SK-N-SH (cell line): ENCODE measurements at regions not wholly inside any gene's neighbourhood (a gene's known extent, or its start where the extent isn't known, plus 50 kb on each side); places are given as distances from the start of the nearest gene placed in this dataset.

Experiments used
- CTCF ChIA-PET: fragments of 300-600, 350-600 bp; formaldehyde crosslinking; extraction: SDS; loops from one replicate; lab custom pipeline; 2021; lab: Yijun Ruan, JAX
- POLR2A ChIA-PET: fragments of 350-600 bp; sonication (Branson Sonifier 250); formaldehyde crosslinking; extraction: SDS; loops from one replicate; lab custom pipeline; 2020; ENCODE audit warnings: antibody characterized with exemption, inconsistent platforms; lab: Yijun Ruan, JAX
- DNase-seq: peaks from one replicate; pipeline ENCODE4 v3.0.0; 2012
- H2AFZ ChIP-seq: fragments of 200-600 bp; sonication (generic); 2 replicates; pipeline ENCODE4 v1.8.1; 2016; ENCODE audit warnings: antibody characterized with exemption, mild to moderate bottlenecking, low read depth
- H3F3A ChIP-seq: fragments of 200-600 bp; sonication (generic); replicated peaks from 2 replicates; pipeline ENCODE3; 2016; ENCODE audit warnings: antibody characterized with exemption, mild to moderate bottlenecking; ENCODE audit not compliant: insufficient read depth
- H3K27ac ChIP-seq, 2 experiments: fragments of 200-500 bp in 1 of 2; fragments of 200-600 bp in 1 of 2; sonication (Bioruptor generic) in 1 of 2; sonication (generic), shearing (Covaris generic) in 1 of 2; 2 replicates each; pipeline versions ENCODE4 v1.5.1 to v1.6.1; 2014 to 2016; ENCODE audit warnings: low read depth in 2 of 2, inconsistent platforms in 1 of 2, low read length in 1 of 2, mild to moderate bottlenecking in 1 of 2, mixed read lengths in 1 of 2
- H3K27me3 ChIP-seq: fragments of 200-600 bp; sonication (generic), shearing (Covaris generic); 2 replicates; pipeline ENCODE4 v1.6.1; 2016; ENCODE audit warnings: mixed run types; ENCODE audit not compliant: insufficient read depth
- H3K36me3 ChIP-seq, 2 experiments: fragments of 200-500 bp in 1 of 2; fragments of 200-600 bp in 1 of 2; sonication (Bioruptor generic) in 1 of 2; sonication (generic) in 1 of 2; replicated peaks in 1 of 2; 2 replicates each; pipeline versions ENCODE3 to v1.5.1; 2014 to 2016; ENCODE audit warnings: low read length in 1 of 2, mild to moderate bottlenecking in 1 of 2; ENCODE audit not compliant: insufficient read depth in 2 of 2, control insufficient read depth in 1 of 2
- H3K4me1 ChIP-seq, 2 experiments: fragments of 200-500 bp in 1 of 2; fragments of 200-600 bp in 1 of 2; sonication (Bioruptor generic) in 1 of 2; sonication (generic), shearing (Covaris generic) in 1 of 2; 2 replicates each; pipeline versions ENCODE4 v1.5.1 to v1.6.1; 2014 to 2016; ENCODE audit warnings: low read depth in 1 of 2, low read length in 1 of 2, mixed run types in 1 of 2; ENCODE audit not compliant: insufficient read depth in 2 of 2, control insufficient read depth in 1 of 2
- H3K4me2 ChIP-seq: fragments of 200-600 bp; sonication (generic), shearing (Covaris generic); 2 replicates; pipeline ENCODE4 v1.6.1; 2017; ENCODE audit warnings: mixed run types
- H3K4me3 ChIP-seq, 2 experiments: fragments of 200-500 bp in 1 of 2; fragments of 200-600 bp in 1 of 2; sonication (Bioruptor generic) in 1 of 2; sonication (generic), shearing (Covaris generic) in 1 of 2; 2 replicates each; pipeline versions ENCODE4 v1.5.1 to v1.8.1; 2014 to 2016; ENCODE audit warnings: low read depth in 2 of 2, inconsistent platforms in 1 of 2, low read length in 1 of 2, mild to moderate bottlenecking in 1 of 2, mixed read lengths in 1 of 2, moderate library complexity in 1 of 2
- H3K79me2 ChIP-seq: fragments of 200-600 bp; sonication (generic); 2 replicates; pipeline ENCODE4 v1.8.1; 2017; ENCODE audit warnings: mild to moderate bottlenecking; ENCODE audit not compliant: insufficient read depth
- H3K9ac ChIP-seq: fragments of 200-600 bp; sonication (generic); 2 replicates; pipeline ENCODE4 v1.6.1; 2017; ENCODE audit warnings: mixed run types
- H3K9me2 ChIP-seq: fragments of 200-600 bp; sonication (generic); 2 replicates; pipeline ENCODE4 v1.6.1; 2017; ENCODE audit warnings: mixed run types
- H3K9me3 ChIP-seq: fragments of 200-600 bp; sonication (generic); 2 replicates; pipeline ENCODE4 v1.6.1; 2017; ENCODE audit warnings: mixed run types, mild to moderate bottlenecking, moderate library complexity
- H4K20me1 ChIP-seq: fragments of 200-600 bp; sonication (generic); 2 replicates; pipeline ENCODE4 v1.6.1; 2017; ENCODE audit warnings: mild to moderate bottlenecking, mixed run types; ENCODE audit not compliant: insufficient read depth
- CHD2 ChIP-seq: fragments of 150-350 bp; IDR thresholded peaks from 2 replicates; pipeline ENCODE4 v1.6.1; 2018; ENCODE audit warnings: low read length; ENCODE audit not compliant: partially characterized antibody
- FOSL2 ChIP-seq: IDR thresholded peaks from 2 replicates; pipeline ENCODE4 v1.4.0; 2012; ENCODE audit warnings: low read depth, mild to moderate bottlenecking, moderate library complexity, borderline replicate concordance
- FOXM1 ChIP-seq: IDR thresholded peaks from 2 replicates; pipeline ENCODE4 v1.4.0; 2012; ENCODE audit warnings: low read depth, mild to moderate bottlenecking
- JUND ChIP-seq: IDR thresholded peaks from 2 replicates; pipeline ENCODE4 v1.4.0; 2012
- MEF2A ChIP-seq: IDR thresholded peaks from 2 replicates; pipeline ENCODE4 v1.4.0; 2012; ENCODE audit warnings: low read depth, borderline replicate concordance
- NRF1 ChIP-seq: IDR thresholded peaks from 2 replicates; pipeline ENCODE4 v1.6.1; 2012; ENCODE audit warnings: low read depth, mild to moderate bottlenecking, low read length
- POLR2AphosphoS5 ChIP-seq: IDR thresholded peaks from 2 replicates; pipeline ENCODE4 v1.6.1; 2012; ENCODE audit warnings: low read depth, low read length
- RCOR1 ChIP-seq: fragments of 150-350 bp; IDR thresholded peaks from 2 replicates; pipeline ENCODE4 v1.6.1; 2017; ENCODE audit warnings: antibody characterized with exemption, low read length
- RFX5 ChIP-seq: IDR thresholded peaks from 2 replicates; pipeline ENCODE4 v1.6.1; 2012; ENCODE audit warnings: mild to moderate bottlenecking, improper control_type of control experiment, low read length
- RXRA ChIP-seq: IDR thresholded peaks from 2 replicates; pipeline ENCODE4 v1.4.0; 2012; ENCODE audit warnings: low read depth, mild to moderate bottlenecking, borderline replicate concordance
- SIN3A ChIP-seq: IDR thresholded peaks from 2 replicates; pipeline ENCODE4 v1.6.1; 2012; ENCODE audit warnings: low read depth, mild to moderate bottlenecking, low read length, moderate library complexity, borderline replicate concordance
- TCF12 ChIP-seq: IDR thresholded peaks from 2 replicates; pipeline ENCODE4 v1.4.0; 2012
- YY1 ChIP-seq: IDR thresholded peaks from 2 replicates; pipeline ENCODE4 v1.4.0; 2012; ENCODE audit warnings: low read depth, mild to moderate bottlenecking
- whole genome bisulfite sequencing: methylation state at CpG from one replicate; pipeline ENCODE4 v1.1.6; 2017; ENCODE audit warnings: low lambda C conversion rate; 5-methylcytosine and 5-hydroxymethylcytosine counted together
- TF ChIP-seq, protein P1 (sequence below): fragments of 150-350 bp; IDR thresholded peaks from 2 replicates; pipeline ENCODE4 v1.6.1; 2017; ENCODE audit warnings: antibody characterized with exemption, low read length, low read depth, borderline replicate concordance
- TF ChIP-seq, protein P2 (sequence below): IDR thresholded peaks from 2 replicates; pipeline ENCODE4 v1.4.0; 2012; ENCODE audit warnings: low read depth, borderline replicate concordance
- TF ChIP-seq, protein P3 (sequence below): fragments of 200-600 bp; sonication (generic); IDR thresholded peaks from 2 replicates; pipeline ENCODE4 v1.6.1; 2017; ENCODE audit warnings: antibody characterized with exemption, mild to moderate bottlenecking, moderate library complexity
- TF ChIP-seq, protein P4 (sequence below): IDR thresholded peaks from 2 replicates; pipeline ENCODE4; 2012

DNA sequence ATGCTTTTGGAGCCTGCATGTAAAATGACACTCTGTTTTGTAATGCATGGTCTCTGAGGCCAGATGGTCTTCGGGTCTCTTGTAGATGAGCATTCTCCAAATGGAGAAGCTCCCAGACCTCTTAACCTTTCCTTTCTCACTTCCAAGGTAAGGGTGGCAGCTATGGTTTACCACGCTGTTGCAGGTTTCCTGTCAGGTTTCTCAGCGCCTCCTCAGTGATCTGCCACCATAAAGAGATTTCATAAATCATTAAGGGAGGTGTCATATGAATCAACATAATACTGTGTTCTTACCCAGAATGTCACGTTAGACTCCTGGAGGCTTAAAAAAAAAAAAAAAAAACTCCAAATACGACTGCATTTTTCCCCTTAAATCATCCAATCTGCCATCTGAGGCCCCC lies 787.4 kb upstream of the EEF2KMT start:
- no peaks in the 10 kb centered on the region for H3K9me2 ChIP-seq
- H3K36me3 ChIP-seq: no peaks in the 10 kb centered on the region
- no peak overlapping the region for H3K4me3 ChIP-seq
- DNase-seq: no peak
- no peak overlapping the region for H2AFZ ChIP-seq
- no peak overlapping the region for H3K27ac ChIP-seq
- H3K4me1 ChIP-seq: no peaks in the 10 kb centered on the region
- 23% methylated on average over 5 of the region's 5 CpGs for WGBS
- H3K9me3 ChIP-seq: no peaks in the 10 kb centered on the region
- TF ChIP-seq CHD2 (no peak), TCF12 (no peak)
- no peak overlapping the region for H3K4me2 ChIP-seq
- H3K79me2 ChIP-seq: no peaks in the 10 kb centered on the region
- ChIA-PET POLR2A (no interaction called here), CTCF (interaction anchor here (0.6 to 1.1 kb wide), 2 partner anchors 8 to 10 kb away, joined by 3 read pairs; no protein-coding TSS in a partner anchor)
- no peaks in the 10 kb centered on the region for H4K20me1 ChIP-seq
- no peak overlapping the region for H3K9ac ChIP-seq
- H3K27me3 ChIP-seq: no peaks in the 10 kb centered on the region
- H3F3A ChIP-seq: no peaks in the 10 kb centered on the region

DNA sequence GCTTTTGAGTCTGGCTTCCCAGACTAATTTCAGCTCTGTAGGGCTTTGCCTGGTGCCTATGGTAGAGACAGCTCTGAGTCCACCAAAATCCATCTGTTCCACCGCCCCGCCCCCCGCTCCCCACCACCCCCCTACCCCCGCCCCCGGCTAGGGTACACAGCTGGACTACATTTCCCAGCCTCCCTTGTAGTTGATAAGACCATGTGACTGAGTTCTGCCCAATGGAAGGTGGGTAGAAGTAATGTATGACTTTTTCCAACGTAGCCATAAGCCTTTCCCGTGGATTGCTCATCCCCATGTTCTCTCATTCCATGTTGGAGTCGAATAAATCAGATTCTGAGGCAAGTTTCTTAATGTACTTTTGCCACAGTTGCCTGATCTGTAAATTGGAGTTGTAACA lies 786.7 kb upstream of the EEF2KMT start:
- H3F3A ChIP-seq: no peaks in the 10 kb centered on the region
- TF ChIP-seq RCOR1 (no peak), MEF2A (no peak), JUND (no peak)
- TF ChIP-seq, protein P1, sequence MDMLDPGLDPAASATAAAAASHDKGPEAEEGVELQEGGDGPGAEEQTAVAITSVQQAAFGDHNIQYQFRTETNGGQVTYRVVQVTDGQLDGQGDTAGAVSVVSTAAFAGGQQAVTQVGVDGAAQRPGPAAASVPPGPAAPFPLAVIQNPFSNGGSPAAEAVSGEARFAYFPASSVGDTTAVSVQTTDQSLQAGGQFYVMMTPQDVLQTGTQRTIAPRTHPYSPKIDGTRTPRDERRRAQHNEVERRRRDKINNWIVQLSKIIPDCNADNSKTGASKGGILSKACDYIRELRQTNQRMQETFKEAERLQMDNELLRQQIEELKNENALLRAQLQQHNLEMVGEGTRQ: no peak
- TF ChIP-seq, all 33 proteins: peak for 0
- H3K27ac ChIP-seq: no peak overlapping the region
- DNase-seq: no peak
- H3K4me3 ChIP-seq: no peak overlapping the region
- H3K4me2 ChIP-seq: no peak overlapping the region
- H3K9ac ChIP-seq: no peak overlapping the region
- CTCF ChIA-PET: interaction anchor here (1.1 kb wide), 1 partner anchor 8 kb away, joined by 3 read pairs; no protein-coding TSS in a partner anchor
- H3K79me2 ChIP-seq: no peaks in the 10 kb centered on the region
- H3K9me2 ChIP-seq: no peaks in the 10 kb centered on the region
- no peaks in the 10 kb centered on the region for H3K4me1 ChIP-seq
- no peaks in the 10 kb centered on the region for H3K27me3 ChIP-seq
- 27% methylated on average over 6 of the region's 8 CpGs for WGBS
- no peaks in the 10 kb centered on the region for H3K9me3 ChIP-seq
- no peaks in the 10 kb centered on the region for H3K36me3 ChIP-seq
- no peaks in the 10 kb centered on the region for H4K20me1 ChIP-seq
- no peak overlapping the region for H2AFZ ChIP-seq
- POLR2A ChIA-PET: no interaction called here

DNA sequence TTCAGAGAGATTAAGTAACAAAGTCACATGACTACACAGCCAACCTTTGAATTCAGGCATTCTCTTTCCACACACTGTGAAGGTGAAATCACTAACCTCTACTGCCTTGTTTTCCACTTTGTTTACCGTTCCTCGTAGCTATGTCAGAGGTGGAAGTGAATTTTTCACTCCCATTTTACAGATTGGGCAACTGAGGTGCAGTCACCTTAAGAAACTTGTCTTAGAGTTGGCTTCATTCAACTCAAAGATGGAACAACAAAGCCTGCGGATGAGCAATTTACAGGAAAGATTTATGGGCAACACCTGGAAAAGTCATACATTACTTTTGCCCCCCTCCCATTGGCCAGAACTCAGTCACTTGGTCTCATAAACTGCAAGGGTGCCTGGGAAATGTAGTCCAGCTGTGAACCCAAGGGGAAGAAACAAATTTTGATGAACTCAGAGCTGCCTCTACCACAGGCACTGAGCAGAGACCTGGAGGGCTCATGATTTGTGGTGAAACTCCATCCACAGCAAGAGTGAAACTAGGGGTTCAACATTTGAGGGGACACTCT lies 784.6 kb upstream of the EEF2KMT start:
- Histone ChIP-seq H4K20me1 (no peaks in the 10 kb centered on the region), H3F3A (no peaks in the 10 kb centered on the region), H3K36me3 (no peaks in the 10 kb centered on the region), H3K27ac (no peak overlapping the region), H3K4me1 (no peaks in the 10 kb centered on the region), H2AFZ (no peak overlapping the region), H3K27me3 (no peaks in the 10 kb centered on the region), H3K9ac (no peak overlapping the region), H3K4me3 (no peak overlapping the region), H3K9me3 (no peaks in the 10 kb centered on the region), H3K9me2 (no peaks in the 10 kb centered on the region), H3K79me2 (no peaks in the 10 kb centered on the region), H3K4me2 (no peak overlapping the region)
- CTCF ChIA-PET: interaction anchor here (0.6 kb wide), 1 partner anchor 107 kb away, joined by 3 read pairs; no protein-coding TSS in a partner anchor
- WGBS: 14% methylated on average over 3 of the region's 3 CpGs
- POLR2A ChIA-PET: no interaction called here
- TF ChIP-seq RCOR1 (no peak), FOSL2 (no peak), FOXM1 (no peak), YY1 (no peak), POLR2AphosphoS5 (no peak), SIN3A (no peak), NRF1 (no peak), MEF2A (no peak), RFX5 (no peak), RXRA (no peak)
- TF ChIP-seq, protein P2, sequence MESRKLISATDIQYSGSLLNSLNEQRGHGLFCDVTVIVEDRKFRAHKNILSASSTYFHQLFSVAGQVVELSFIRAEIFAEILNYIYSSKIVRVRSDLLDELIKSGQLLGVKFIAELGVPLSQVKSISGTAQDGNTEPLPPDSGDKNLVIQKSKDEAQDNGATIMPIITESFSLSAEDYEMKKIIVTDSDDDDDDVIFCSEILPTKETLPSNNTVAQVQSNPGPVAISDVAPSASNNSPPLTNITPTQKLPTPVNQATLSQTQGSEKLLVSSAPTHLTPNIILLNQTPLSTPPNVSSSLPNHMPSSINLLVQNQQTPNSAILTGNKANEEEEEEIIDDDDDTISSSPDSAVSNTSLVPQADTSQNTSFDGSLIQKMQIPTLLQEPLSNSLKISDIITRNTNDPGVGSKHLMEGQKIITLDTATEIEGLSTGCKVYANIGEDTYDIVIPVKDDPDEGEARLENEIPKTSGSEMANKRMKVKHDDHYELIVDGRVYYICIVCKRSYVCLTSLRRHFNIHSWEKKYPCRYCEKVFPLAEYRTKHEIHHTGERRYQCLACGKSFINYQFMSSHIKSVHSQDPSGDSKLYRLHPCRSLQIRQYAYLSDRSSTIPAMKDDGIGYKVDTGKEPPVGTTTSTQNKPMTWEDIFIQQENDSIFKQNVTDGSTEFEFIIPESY: no peak
- TF ChIP-seq, protein P3, sequence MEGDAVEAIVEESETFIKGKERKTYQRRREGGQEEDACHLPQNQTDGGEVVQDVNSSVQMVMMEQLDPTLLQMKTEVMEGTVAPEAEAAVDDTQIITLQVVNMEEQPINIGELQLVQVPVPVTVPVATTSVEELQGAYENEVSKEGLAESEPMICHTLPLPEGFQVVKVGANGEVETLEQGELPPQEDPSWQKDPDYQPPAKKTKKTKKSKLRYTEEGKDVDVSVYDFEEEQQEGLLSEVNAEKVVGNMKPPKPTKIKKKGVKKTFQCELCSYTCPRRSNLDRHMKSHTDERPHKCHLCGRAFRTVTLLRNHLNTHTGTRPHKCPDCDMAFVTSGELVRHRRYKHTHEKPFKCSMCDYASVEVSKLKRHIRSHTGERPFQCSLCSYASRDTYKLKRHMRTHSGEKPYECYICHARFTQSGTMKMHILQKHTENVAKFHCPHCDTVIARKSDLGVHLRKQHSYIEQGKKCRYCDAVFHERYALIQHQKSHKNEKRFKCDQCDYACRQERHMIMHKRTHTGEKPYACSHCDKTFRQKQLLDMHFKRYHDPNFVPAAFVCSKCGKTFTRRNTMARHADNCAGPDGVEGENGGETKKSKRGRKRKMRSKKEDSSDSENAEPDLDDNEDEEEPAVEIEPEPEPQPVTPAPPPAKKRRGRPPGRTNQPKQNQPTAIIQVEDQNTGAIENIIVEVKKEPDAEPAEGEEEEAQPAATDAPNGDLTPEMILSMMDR: no peak
- TF ChIP-seq, protein P4, sequence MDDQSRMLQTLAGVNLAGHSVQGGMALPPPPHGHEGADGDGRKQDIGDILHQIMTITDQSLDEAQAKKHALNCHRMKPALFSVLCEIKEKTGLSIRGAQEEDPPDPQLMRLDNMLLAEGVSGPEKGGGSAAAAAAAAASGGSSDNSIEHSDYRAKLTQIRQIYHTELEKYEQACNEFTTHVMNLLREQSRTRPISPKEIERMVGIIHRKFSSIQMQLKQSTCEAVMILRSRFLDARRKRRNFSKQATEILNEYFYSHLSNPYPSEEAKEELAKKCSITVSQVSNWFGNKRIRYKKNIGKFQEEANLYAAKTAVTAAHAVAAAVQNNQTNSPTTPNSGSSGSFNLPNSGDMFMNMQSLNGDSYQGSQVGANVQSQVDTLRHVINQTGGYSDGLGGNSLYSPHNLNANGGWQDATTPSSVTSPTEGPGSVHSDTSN: no peak
- DNase-seq: no peak
